HG03175 (cell line): ENCODE measurements at regions not wholly inside any gene's neighbourhood (a gene's known extent, or its start where the extent isn't known, plus 50 kb on each side); places are given as distances from the start of the nearest gene placed in this dataset.

Experiments used
- ATAC-seq: cut with Tn5 transposase; IDR thresholded peaks from one replicate; pipeline ENCODE4 v1.9.1; 2021; ENCODE audit warnings: mild to moderate bottlenecking, moderate library complexity; ENCODE audit not compliant: unreplicated experiment

DNA sequence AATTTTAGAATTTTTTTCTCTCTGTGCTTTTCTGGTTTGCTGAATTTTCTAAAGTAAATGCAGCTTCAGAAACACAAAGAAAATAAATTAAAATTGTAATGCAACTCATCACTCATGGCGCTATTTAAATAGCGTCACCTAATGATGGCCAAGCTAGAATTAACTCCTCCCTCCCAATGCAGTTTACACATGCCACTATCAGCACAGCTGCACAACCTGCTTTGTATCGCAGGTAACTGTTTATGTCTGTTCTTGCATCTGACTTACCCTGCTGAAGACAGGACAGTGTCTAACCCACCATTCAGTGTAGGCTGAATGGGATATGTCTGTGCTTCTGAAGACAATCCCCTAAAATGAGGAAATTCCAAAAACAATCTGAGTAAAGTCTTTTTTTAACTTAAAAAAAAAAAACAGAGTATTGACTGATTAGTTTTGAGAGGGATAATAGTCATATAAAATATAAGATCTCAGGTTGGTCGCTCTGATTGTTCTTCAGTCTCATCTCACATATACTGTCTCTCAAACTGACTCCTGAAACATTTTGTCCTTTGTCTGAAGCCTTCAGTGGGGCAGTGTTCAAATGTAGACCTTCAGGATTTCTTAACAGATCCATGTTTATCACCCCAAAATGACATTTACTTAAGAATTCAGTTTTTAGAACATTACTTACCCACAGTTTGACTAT, 271.4 kb downstream of the ZEB2 start:
- no peak for ATAC-seq

- no peak for ATAC-seq
Observed at GRCh38 chr2:144244938-144245337, 275.0 kb downstream of the ZEB2 start.

DNA sequence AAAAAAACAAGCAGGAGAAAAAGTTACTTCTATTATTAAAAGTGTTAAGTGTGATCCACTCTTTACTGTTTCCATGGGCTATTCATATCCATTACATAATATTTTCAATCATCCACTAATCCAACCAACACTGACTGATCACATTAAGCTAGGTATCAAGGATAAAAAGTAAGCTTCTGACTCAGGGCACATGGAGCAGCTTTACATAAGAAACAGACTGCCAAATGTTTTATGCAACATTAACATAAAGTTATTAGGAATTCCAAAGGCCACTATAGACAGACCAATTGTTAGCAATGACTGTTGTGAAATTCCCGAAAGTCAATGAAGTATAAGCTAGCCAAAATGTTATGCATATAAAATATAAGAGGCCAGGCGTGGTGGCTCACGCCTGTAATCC, 277.6 kb downstream of the ZEB2 start:
- ATAC-seq = no peak

DNA sequence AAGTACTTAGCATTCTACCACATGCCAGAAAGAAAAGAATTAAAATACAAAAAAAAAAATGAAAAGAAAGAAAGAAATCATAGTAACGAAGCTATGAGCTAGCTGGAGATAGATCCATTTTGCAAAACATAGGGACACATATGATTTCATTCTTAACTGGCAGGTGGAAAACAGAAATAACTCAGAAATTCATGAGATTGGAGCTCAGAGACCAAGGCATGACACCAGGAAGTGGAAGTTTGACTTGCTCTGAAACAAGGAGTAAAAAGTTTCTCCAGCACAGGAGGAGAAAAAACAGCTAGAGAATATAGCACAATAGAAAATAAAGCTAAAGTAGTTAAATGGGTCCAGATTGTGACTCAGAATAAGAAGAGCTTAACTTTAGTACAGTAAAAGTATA, 278.1 kb downstream of the ZEB2 start:
- no peak for ATAC-seq

DNA sequence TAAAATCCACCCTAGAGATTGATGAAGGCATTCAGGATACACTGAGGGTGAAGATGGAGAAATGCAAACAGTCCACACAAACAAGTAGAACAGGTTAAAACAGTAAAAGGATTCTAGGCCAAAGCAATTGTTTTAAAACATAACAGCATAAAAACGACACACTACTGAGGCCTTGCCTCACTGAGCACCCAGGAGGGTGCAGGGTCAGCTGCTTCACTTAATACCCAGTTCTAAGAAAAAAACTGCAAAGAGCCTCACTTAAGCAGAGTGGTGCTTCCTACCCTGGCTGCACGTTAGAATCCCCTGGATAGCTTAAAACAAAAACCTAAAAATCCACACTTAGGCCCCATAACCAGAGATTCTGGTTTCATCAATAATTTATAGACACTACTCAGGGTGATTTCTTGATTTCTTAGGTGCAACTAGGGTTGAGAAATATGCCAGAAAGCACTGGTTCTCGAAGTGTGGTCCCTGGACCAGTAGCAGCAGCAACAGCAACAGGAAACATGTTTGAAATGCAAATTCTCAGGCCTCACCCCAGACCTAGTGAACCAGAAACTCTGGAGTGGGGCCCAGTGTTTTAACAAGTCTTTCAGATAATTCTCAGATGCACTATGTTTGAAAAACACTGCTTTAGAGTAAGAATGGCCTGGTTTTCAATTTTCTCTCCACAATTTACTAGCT, 279.1 kb downstream of the ZEB2 start:
- peak; percentile 90 for ATAC-seq

GRCh38 chr2:144239726-144240125, 280.2 kb downstream of the ZEB2 start:
- no peak for ATAC-seq

GRCh38 chr2:144239306-144239705, 280.6 kb downstream of the ZEB2 start:
- ATAC-seq = no peak

GRCh38 chr2:144237830-144238627, 281.9 kb downstream of the ZEB2 start:
- ATAC-seq = no peak

DNA sequence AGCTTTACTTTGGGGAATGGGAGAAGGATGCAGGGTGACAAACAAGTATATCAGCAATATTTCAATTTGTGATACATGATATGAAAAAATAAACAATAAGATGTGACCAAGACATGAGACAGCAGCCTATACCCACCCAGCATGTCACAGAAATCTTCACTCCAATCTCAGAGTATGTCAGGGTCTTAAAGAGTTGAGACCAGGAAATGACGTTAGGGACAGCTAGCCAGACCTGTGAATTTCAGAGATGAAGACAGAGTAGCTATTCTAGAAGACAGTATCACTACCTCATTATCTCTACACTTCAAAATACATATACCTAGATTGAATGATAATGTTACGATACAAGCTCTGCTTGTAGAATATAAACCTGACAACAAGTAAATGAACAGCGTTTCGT, 282.8 kb downstream of the ZEB2 start:
- no peak for ATAC-seq

DNA sequence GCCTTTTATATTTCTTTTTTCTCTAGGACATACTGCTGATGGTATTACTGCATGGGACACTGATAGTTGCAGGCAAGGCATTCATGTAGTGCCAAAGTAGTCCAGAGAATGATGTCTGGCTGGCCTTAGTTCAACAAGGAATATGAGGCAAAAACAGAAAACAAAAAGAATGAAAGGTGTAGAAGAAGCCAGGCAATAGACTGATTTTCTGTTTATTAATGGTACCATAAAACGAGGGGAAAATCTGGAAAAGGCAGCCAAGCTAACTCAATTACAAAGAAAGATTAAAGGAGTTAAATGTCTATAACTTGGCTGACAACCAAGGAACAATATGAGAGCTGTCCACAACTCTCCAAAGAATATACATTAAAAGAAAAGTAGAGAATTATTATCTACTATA, 284.9 kb downstream of the ZEB2 start:
- no peak for ATAC-seq

GRCh38 chr2:144234542-144234871, 285.4 kb downstream of the ZEB2 start:
- ATAC-seq = no peak

GRCh38 chr2:144233733-144234541, 286.0 kb downstream of the ZEB2 start:
- no peak for ATAC-seq

- no peak for ATAC-seq
Observed at GRCh38 chr2:144233317-144233716, 286.6 kb downstream of the ZEB2 start.

GRCh38 chr2:144230448-144231085, 289.4 kb downstream of the ZEB2 start:
- ATAC-seq = peak; percentile 47

DNA sequence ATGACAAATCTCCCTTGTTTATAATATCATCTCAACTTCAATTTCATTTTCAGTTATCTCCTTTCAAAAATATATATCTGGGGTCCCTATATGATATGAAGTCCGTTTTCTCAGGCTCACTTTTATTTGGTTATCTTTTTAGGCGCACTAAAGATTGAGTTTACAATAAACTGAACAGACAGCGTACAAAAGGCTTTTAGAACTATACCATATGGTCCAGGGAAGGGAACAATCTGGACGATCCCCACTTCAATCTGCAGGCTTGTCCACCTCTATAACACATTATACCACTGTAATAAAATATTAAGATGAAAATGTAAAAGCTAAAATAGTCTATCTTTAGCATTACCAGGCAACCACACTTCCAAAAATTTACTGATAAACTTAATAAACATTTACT, 289.9 kb downstream of the ZEB2 start:
- ATAC-seq = no peak

- no peak for ATAC-seq
Observed at GRCh38 chr2:144229296-144229695, 290.6 kb downstream of the ZEB2 start.

DNA sequence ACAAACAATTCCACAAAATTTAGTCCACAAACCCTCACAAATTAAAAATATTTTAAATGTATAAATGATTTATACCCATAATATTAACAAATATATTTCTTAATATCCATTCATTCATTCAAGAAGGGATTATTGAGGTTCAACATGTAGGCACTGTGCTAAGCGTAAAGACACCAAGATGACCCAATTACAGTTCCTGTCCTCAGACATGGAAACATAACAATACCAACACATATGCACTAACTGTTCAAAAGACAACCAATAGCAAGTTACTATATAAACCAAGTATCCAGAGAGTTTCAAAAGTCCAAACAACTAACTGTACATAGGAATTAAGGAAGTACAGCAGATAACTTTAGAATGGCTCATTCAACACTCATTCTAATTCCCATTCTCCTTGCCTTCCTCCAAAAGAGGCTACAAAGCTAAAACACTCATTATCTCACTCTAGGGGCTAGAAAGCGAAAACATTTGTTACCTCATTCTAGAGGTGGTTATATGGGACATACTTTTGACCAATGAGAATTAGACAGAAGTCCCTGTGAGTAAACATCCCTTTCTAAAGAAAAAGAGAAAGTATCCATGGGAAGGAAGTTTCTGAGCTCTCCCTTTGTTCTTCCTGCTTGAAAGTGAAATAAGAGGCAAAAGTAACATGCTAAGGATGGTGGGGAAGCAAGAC, 292.4 kb downstream of the ZEB2 start:
- no peak for ATAC-seq

GRCh38 chr2:144225076-144225475, 294.8 kb downstream of the ZEB2 start:
- ATAC-seq = no peak

- no peak for ATAC-seq
Observed at GRCh38 chr2:144224472-144224871, 295.4 kb downstream of the ZEB2 start.

DNA sequence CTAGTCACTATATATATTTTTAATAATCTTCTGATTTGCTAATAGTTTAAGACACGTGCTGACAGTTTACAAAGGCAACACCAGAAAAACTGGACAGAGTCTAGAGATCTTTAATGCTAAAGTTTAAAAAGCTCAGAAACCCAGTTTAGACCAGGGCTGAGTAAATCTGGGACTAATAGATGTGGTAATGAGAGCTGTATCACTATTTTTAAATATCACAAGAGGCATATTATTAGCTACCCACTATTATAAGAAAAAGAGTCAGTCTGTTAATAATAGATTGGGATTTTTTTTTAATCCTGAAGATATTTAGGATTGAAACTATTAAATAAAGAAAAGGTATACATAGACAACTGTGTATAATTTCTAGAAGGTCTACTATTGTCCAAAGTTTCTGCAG, 299.9 kb downstream of the ZEB2 start:
- ATAC-seq = no peak
